ENCODE measurements at regions not wholly inside any gene's neighbourhood (a gene's known extent, or its start where the extent isn't known, plus 50 kb on each side); places are given as distances from the start of the nearest gene placed in this dataset.

GRCh38 chr3:20327889-20328288 lies 141.9 kb upstream of the SGO1 start:
- ChIA-PET CTCF (no interaction called here), POLR2A (no interaction called here)
- in situ Hi-C loops (cut with HindIII; ENCODE audit: low pct_unique_long_range_greater_than_20kb, low sequenced_read_pairs) (no loop called here), intact Hi-C loops (cut with micrococcal nuclease; ENCODE audit: unreplicated experiment) (no loop called here)
- TF ChIP-seq REST (IDR thresholded peaks at IDR 0.05; ENCODE audit: insufficient read depth in 1 of 2, low read depth in 2 of 2, low read length in 1 of 2) (no peak), SIN3A (IDR thresholded peaks at IDR 0.05; ENCODE audit: borderline replicate concordance, insufficient read depth, low read depth, low read length) (no peak), CTCF (IDR thresholded peaks at IDR 0.05) (no peak), POLR2AphosphoS5 (IDR thresholded peaks at IDR 0.05; ENCODE audit: low read depth, low read length) (no peak), TCF7L2 (IDR thresholded peaks at IDR 0.05; ENCODE audit: low read depth, low read length) (no peak)
- H3K4me3 ChIP-seq (ENCODE audit: low read depth in 2 of 2, low read length in 2 of 2), result no peak overlapping the region
- ATAC-seq, result no peak
- no peaks in the 10 kb centered on the region for H3K27me3 ChIP-seq (ENCODE audit: control insufficient read depth, insufficient read depth, low read length)
- no peaks in the 10 kb centered on the region for H3K36me3 ChIP-seq (ENCODE audit: control insufficient read depth, insufficient read depth, low read length)
- no peak for DNase-seq (ENCODE audit: low read depth, low spot score)
- H3K4me1 ChIP-seq (ENCODE audit: control insufficient read depth, insufficient read depth, low read length), result no peaks in the 10 kb centered on the region
- no TSS peak for BruUV-seq (replicated peaks)
- no peak overlapping the region for H3K27ac ChIP-seq (ENCODE audit: low read length)
- H3K9me3 ChIP-seq (ENCODE audit: control insufficient read depth, insufficient read depth, low read depth, low read length), result no peaks in the 10 kb centered on the region

- in situ Hi-C loops (cut with HindIII; ENCODE audit: low pct_unique_long_range_greater_than_20kb, low sequenced_read_pairs), result no loop called here
- H3K4me3 ChIP-seq (ENCODE audit: low read depth in 2 of 2, low read length in 2 of 2), result no peak overlapping the region
- TF ChIP-seq CTCF (IDR thresholded peaks at IDR 0.05), result no peak
- no peaks in the 10 kb centered on the region for H3K27me3 ChIP-seq (ENCODE audit: control insufficient read depth, insufficient read depth, low read length)
- DNase-seq (ENCODE audit: low read depth, low spot score), result no peak
- no TSS peak for BruUV-seq (replicated peaks)
- H3K4me1 ChIP-seq (ENCODE audit: control insufficient read depth, insufficient read depth, low read length), result no peaks in the 10 kb centered on the region
- intact Hi-C loops (cut with micrococcal nuclease; ENCODE audit: unreplicated experiment), result no loop called here
- H3K36me3 ChIP-seq (ENCODE audit: control insufficient read depth, insufficient read depth, low read length), result no peaks in the 10 kb centered on the region
- ChIA-PET POLR2A (no interaction called here), CTCF (no interaction called here)
- H3K9me3 ChIP-seq (ENCODE audit: control insufficient read depth, insufficient read depth, low read depth, low read length), result no peaks in the 10 kb centered on the region
- no peak overlapping the region for H3K27ac ChIP-seq (ENCODE audit: low read length)
- ATAC-seq, result no peak
Measured at GRCh38 chr3:20326541-20326940, 140.5 kb upstream of the SGO1 start.

- no peaks in the 10 kb centered on the region for H3K36me3 ChIP-seq (ENCODE audit: control insufficient read depth, insufficient read depth, low read length)
- no peaks in the 10 kb centered on the region for H3K9me3 ChIP-seq (ENCODE audit: control insufficient read depth, insufficient read depth, low read depth, low read length)
- no peaks in the 10 kb centered on the region for H3K4me1 ChIP-seq (ENCODE audit: control insufficient read depth, insufficient read depth, low read length)
- DNase-seq (ENCODE audit: low read depth, low spot score) (no peak), ATAC-seq (no peak)
- H3K27me3 ChIP-seq (ENCODE audit: control insufficient read depth, insufficient read depth, low read length), result no peaks in the 10 kb centered on the region
- no peak for TF ChIP-seq REST (IDR thresholded peaks at IDR 0.05; ENCODE audit: insufficient read depth in 1 of 2, low read depth in 2 of 2, low read length in 1 of 2)
- TF ChIP-seq SIN3A (IDR thresholded peaks at IDR 0.05; ENCODE audit: borderline replicate concordance, insufficient read depth, low read depth, low read length), result no peak
- TF ChIP-seq CTCF (IDR thresholded peaks at IDR 0.05), result no peak
- no peak for TF ChIP-seq POLR2AphosphoS5 (IDR thresholded peaks at IDR 0.05; ENCODE audit: low read depth, low read length)
- no peak for TF ChIP-seq TCF7L2 (IDR thresholded peaks at IDR 0.05; ENCODE audit: low read depth, low read length)
- no TSS peak for BruUV-seq (replicated peaks)
- in situ Hi-C loops (cut with HindIII; ENCODE audit: low pct_unique_long_range_greater_than_20kb, low sequenced_read_pairs), result no loop called here
- no peak overlapping the region for H3K27ac ChIP-seq (ENCODE audit: low read length)
- H3K4me3 ChIP-seq (ENCODE audit: low read depth in 2 of 2, low read length in 2 of 2), result no peak overlapping the region
- intact Hi-C loops (cut with micrococcal nuclease; ENCODE audit: unreplicated experiment), result no loop called here
- CTCF ChIA-PET, result no interaction called here
- POLR2A ChIA-PET, result no interaction called here
Measured at GRCh38 chr3:20325563-20325962, 139.6 kb upstream of the SGO1 start.

Data from Panc1 (cell line).